ENCODE measurements at regions not wholly inside any gene's neighbourhood (a gene's known extent, or its start where the extent isn't known, plus 50 kb on each side); places are given as distances from the start of the nearest gene placed in this dataset.

- no peak for DNase-seq (ENCODE audit: low read depth, low spot score)
Observed at GRCh38 chr2:2698182-2699120, 367.4 kb upstream of the MYT1L start.

DNA sequence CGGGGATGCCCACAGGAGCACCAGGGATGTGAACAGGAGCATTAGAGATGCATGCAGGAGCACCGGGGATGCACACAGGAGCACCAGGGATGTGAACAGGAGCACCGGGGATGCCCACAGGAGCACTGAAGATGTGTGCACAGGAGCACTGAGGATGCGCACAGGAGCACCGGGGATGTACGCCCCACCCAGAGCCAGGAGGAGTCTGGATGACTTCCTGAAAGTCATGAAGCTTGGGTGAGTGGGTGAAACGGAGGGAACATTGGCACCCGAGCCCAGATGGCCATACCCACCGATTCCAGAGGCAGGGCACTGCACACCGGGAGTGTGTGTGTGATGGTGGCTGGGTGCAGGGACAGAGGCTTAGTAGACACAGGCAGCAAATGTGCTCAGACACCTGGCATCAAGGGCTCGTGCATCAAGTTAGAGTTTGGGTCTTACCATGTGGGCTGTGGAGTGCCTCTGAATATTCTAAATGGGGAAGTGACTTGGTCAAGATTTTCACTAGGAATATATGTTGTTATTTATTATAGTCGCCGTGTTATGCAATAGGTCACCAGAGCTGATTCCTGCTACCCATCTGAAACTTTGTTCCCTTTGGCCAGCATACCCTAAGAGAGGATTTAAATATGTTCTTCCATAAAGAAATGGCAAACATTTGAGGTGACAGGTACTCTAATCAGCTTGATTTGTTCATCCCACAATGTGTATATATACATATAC is 365.8 kb upstream of the MYT1L start:
- DNase-seq (ENCODE audit: low read depth, low spot score): no peak

DNA sequence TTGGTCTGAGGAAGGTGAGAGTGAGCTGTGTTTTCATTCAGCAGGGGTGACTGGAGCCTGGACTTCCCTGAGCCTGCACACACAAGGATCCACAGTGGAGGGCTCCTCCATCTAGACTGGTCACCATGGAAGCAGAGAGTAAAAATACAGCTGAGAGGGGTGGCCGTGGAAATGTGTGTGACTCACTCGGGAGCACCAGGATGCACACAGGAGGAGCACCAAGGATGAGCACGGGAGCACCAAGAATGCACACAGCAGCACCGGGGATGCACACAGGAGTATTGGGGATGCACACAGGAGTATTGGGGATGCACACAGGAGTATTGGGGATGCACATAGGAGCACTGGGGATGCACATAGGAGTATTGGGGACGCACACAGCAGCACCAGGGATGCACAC is 365.2 kb upstream of the MYT1L start:
- no peak for DNase-seq (ENCODE audit: low read depth, low spot score)

GRCh38 chr2:2694746-2695145 is 363.7 kb upstream of the MYT1L start:
- DNase-seq (ENCODE audit: low read depth, low spot score): no peak

- no peak for DNase-seq (ENCODE audit: low read depth, low spot score)
Observed at GRCh38 chr2:2692599-2693389, 361.7 kb upstream of the MYT1L start.

DNA sequence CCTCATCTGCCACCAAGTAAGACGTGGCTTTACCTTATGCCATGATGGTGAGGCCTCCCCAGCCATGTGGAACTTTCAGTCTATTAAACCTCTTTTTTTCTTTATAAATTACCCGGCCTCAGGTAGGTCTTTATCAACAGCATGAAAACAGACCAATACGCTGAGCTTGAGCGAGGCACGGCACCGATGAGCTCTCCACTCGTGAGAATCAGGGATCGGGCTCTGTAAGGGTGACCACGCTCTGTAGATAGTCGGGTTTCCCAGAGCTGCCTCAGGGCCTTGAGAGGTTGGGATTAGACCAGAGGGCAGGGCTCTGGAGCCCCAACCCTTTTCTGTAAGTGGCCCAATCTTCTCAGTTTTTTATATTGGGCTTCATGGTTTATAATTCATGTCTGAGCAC is 360.3 kb upstream of the MYT1L start:
- DNase-seq (ENCODE audit: low read depth, low spot score): no peak

GRCh38 chr2:2690985-2691384 is 359.9 kb upstream of the MYT1L start:
- no peak for DNase-seq (ENCODE audit: low read depth, low spot score)

DNA sequence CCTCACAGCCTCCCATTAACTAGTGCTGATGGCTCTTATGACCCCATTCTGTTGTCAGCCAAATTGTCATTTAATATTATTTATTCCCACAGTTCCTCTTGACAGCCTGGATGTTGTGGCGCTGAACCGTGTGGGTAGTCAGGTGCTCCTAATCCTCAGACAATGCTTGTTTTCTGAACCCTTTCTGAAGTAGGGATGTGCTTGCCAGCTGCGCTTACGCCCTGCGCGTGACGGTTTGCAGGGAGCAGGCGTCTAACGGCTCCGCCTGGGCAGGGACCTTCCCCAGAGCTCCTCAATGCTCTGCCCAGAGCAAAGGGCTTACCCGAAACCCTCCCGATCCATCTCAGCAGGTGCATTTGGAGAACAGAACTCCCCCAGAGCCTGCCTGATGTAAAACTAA is 358.2 kb upstream of the MYT1L start:
- no peak for DNase-seq (ENCODE audit: low read depth, low spot score)

GRCh38 chr2:2688254-2688653 is 357.2 kb upstream of the MYT1L start:
- no peak for DNase-seq (ENCODE audit: low read depth, low spot score)

DNA sequence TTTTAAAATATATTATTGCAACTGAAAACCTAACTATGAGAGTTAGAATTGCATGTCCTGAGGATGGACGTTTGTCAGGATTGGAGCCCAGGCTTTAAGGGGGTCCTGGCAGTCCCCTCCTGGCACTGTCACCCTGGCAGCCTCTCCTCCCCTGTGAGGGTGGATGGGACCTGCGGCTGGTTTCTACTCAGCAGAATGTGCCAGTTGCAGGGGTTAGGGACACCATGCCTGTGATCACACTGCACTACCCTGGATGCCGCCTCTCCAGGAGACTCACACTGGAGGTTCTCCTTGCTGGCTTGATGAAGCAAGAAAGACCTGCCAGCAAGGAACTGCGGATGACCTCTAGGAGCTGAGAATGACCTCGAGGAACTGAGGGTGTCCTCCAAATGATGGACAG is 356.7 kb upstream of the MYT1L start:
- no peak for DNase-seq (ENCODE audit: low read depth, low spot score)

GRCh38 chr2:2686222-2686621 is 355.1 kb upstream of the MYT1L start:
- DNase-seq (ENCODE audit: low read depth, low spot score): no peak

- no peak for DNase-seq (ENCODE audit: low read depth, low spot score)
Observed at GRCh38 chr2:2683606-2684224, 352.6 kb upstream of the MYT1L start.

DNA sequence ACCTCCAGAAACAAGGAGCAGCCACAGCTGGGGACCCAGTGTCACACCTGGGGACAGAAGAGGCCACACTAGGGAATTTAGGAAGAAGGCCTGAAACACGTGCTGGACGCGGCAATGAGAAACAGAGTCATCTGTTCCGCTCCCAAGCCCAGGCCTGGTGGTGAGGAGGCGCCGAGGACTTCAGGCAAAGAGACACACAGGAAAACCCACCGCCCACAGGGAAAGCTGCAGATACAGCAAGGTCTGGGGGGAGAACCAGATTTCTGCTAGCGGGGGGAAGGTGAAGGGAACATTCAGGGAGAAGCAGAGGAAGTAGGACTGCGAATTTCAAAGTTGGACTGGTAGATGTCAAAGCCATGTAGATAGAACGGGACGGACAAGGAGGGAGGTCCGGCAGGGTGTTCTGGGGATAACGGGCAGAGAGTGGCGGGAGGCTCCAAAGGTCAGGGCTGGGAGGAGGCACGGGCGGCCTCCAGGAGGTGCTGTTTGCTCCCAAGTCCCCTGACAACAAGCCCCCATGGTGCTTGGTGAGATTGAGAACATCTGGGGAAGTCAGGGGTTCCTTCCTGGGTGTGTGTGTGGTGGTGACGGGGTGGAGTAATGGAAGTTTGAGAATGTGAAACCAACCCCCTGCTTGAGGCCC is 351.7 kb upstream of the MYT1L start:
- DNase-seq (ENCODE audit: low read depth, low spot score): no peak

- no peak for DNase-seq (ENCODE audit: low read depth, low spot score)
Observed at GRCh38 chr2:2681711-2682251, 350.7 kb upstream of the MYT1L start.

DNA sequence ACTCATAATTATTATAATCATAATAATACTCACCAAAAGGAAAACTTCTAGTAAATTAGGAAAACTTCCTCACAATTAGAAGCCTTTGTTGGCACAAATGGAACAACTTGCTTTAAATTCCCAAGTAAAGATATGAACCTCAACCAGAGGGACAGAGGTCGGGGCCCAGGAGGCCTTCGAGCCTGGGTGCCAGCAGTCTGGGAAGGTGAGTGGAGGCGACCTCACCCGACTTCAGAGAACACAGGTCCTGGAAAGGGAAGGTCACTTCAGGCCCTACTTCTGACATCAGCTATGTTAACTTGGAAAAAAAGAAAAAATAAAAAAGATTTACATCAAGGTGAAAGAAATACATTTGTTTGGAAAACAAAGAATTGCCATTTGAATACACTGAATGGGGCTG is 350.0 kb upstream of the MYT1L start:
- DNase-seq (ENCODE audit: low read depth, low spot score): no peak

- DNase-seq (ENCODE audit: low read depth, low spot score): no peak
Observed at GRCh38 chr2:2674831-2675230, 343.8 kb upstream of the MYT1L start.

DNA sequence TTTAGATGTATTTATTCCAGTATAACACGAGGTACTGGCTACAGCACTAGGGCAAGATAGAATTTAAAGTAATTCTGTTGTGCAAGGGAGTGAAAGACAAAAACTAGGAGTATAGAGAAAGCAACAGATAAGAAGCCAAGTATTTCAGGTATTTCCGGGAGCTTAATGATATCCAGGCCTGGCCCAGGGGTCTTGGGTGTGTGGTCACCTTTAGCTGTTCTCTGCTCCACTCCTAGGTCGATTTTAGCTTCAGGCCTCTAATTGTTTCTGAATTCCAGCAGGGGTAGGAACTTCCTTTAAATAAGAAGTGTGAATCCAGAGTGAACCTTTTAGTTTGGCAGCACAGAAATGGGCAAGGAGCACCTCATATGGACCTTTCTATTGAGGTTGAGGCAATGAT is 342.3 kb upstream of the MYT1L start:
- DNase-seq (ENCODE audit: low read depth, low spot score): peak; percentile 78

- DNase-seq (ENCODE audit: low read depth, low spot score): no peak
Observed at GRCh38 chr2:2672249-2672648, 341.2 kb upstream of the MYT1L start.

- no peak for DNase-seq (ENCODE audit: low read depth, low spot score)
Observed at GRCh38 chr2:2671826-2672225, 340.8 kb upstream of the MYT1L start.

DNA sequence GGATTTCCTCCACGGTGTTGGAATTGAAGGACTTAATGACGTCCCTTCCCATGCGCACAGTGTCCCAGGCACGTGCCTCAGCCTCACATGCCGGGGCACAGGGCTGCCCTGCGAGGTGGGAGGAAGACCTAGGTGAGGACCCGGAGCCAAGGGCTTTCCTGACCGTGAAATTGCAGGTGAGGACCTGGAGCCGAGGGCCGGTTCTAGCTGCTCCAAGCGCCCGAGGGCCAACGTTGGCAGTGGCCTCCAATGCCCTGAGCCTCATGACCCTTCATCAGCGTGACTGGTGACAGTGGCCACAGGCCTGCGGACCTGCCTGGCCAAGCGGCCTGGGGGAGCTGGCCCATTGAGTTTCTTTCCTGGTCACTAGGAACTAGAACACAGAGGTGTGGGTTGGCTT is 338.2 kb upstream of the MYT1L start:
- no peak for DNase-seq (ENCODE audit: low read depth, low spot score)

- no peak for DNase-seq (ENCODE audit: low read depth, low spot score)
Observed at GRCh38 chr2:2668681-2669265, 337.7 kb upstream of the MYT1L start.
